MM.1S (cell line): ENCODE measurements at regions not wholly inside any gene's neighbourhood (a gene's known extent, or its start where the extent isn't known, plus 50 kb on each side); places are given as distances from the start of the nearest gene placed in this dataset.

Experiments used
- DNase-seq: peaks from one replicate; pipeline ENCODE4 v3.0.0-alpha.2; 2015
- H2AFZ ChIP-seq: fragments of 300-600 bp; sonication (generic); 2 replicates; pipeline ENCODE4 v1.6.0; 2016; ENCODE audit warnings: antibody characterized with exemption, low read length
- H3F3A ChIP-seq: fragments of 300-600 bp; sonication (generic); 2 replicates; pipeline ENCODE4 v1.6.1; 2016; ENCODE audit warnings: mild to moderate bottlenecking, antibody characterized with exemption, low read length, moderate library complexity, mixed read lengths; ENCODE audit not compliant: insufficient read depth
- H3K27ac ChIP-seq: fragments of 300-600 bp; sonication (generic); 2 replicates; pipeline ENCODE4 v1.5.1; 2016; ENCODE audit warnings: mild to moderate bottlenecking, low read length
- H3K27me3 ChIP-seq: fragments of 300-600 bp; sonication (generic); replicated peaks from 2 replicates; pipeline ENCODE4 v1.6.0; 2016; ENCODE audit warnings: low read length; ENCODE audit not compliant: insufficient read depth
- H3K36me3 ChIP-seq: fragments of 300-600 bp; sonication (generic); replicated peaks from 2 replicates; pipeline ENCODE4 v1.6.1; 2016; ENCODE audit warnings: mild to moderate bottlenecking, low read length, mixed read lengths; ENCODE audit not compliant: insufficient read depth
- H3K4me1 ChIP-seq: fragments of 300-600 bp; sonication (generic); 2 replicates; pipeline ENCODE4 v1.6.1; 2016; ENCODE audit warnings: low read length, mixed read lengths
- H3K4me2 ChIP-seq: fragments of 300-600 bp; sonication (generic); 2 replicates; pipeline ENCODE4 v1.6.0; 2016; ENCODE audit warnings: low read depth, low read length
- H3K4me3 ChIP-seq: fragments of 300-600 bp; sonication (generic); 2 replicates; pipeline ENCODE4 v1.5.1; 2016; ENCODE audit warnings: low read length, mixed read lengths
- H3K79me2 ChIP-seq: fragments of 300-600 bp; sonication (generic); 2 replicates; pipeline ENCODE4 v1.6.1; 2016; ENCODE audit warnings: mixed run types, low read length, mixed read lengths
- H3K9ac ChIP-seq: fragments of 300-600 bp; sonication (generic); 2 replicates; pipeline ENCODE4 v1.6.1; 2016; ENCODE audit warnings: low read length, mixed read lengths
- H3K9me2 ChIP-seq: fragments of 300-600 bp; sonication (generic); replicated peaks from 2 replicates; pipeline ENCODE4 v1.6.1; 2016; ENCODE audit warnings: mild to moderate bottlenecking, low read length, mixed read lengths; ENCODE audit not compliant: insufficient read depth
- H3K9me3 ChIP-seq: fragments of 300-600 bp; sonication (generic); replicated peaks from 2 replicates; pipeline ENCODE4 v1.6.1; 2016; ENCODE audit warnings: mild to moderate bottlenecking, low read length, mixed read lengths; ENCODE audit not compliant: insufficient read depth
- H4K20me1 ChIP-seq: fragments of 300-600 bp; sonication (generic); 2 replicates; pipeline ENCODE4 v1.6.1; 2016; ENCODE audit warnings: mild to moderate bottlenecking, low read length, moderate library complexity, mixed read lengths; ENCODE audit not compliant: insufficient read depth
- CTCF ChIP-seq: fragments of 300-600 bp; sonication (generic); IDR thresholded peaks from 2 replicates; pipeline ENCODE4 v1.5.1; 2016; ENCODE audit warnings: antibody characterized with exemption, low read length, mixed read lengths
- EZH2 ChIP-seq: fragments of 300-600 bp; sonication (generic); optimal IDR thresholded peaks from 2 replicates; pipeline ENCODE3; 2017; ENCODE audit warnings: low read depth, mild to moderate bottlenecking, antibody characterized with exemption, low read length, mixed read lengths
- EZH2phosphoT487 ChIP-seq: fragments of 300-600 bp; sonication (generic); IDR thresholded peaks from 2 replicates; pipeline ENCODE4 v1.6.1; 2018; ENCODE audit warnings: antibody characterized with exemption, low read length

GRCh38 chr12:5248999-5249526, 182.8 kb upstream of the NTF3 start:
- Histone ChIP-seq H3K4me1 (no peaks in the 10 kb centered on the region), H3K79me2 (no peaks in the 10 kb centered on the region), H3K4me2 (no peak overlapping the region), H3K4me3 (no peak overlapping the region), H3K9ac (no peak overlapping the region), H3K27ac (no peak overlapping the region), H3K27me3 (no peaks in the 10 kb centered on the region), H3K9me3 (no peaks in the 10 kb centered on the region), H3K9me2 (no peaks in the 10 kb centered on the region), H3K36me3 (no peaks in the 10 kb centered on the region), H2AFZ (no peak overlapping the region), H3F3A (no peaks in the 10 kb centered on the region), H4K20me1 (no peaks in the 10 kb centered on the region)
- DNase-seq: no peak
- TF ChIP-seq EZH2: no peak
- TF ChIP-seq EZH2phosphoT487: no peak

GRCh38 chr12:5251092-5251491, 180.8 kb upstream of the NTF3 start:
- no peak overlapping the region for H3K9ac ChIP-seq
- no peaks in the 10 kb centered on the region for H3F3A ChIP-seq
- no peaks in the 10 kb centered on the region for H3K27me3 ChIP-seq
- no peaks in the 10 kb centered on the region for H3K4me1 ChIP-seq
- TF ChIP-seq CTCF: no peak
- TF ChIP-seq EZH2phosphoT487: no peak
- no peak for TF ChIP-seq EZH2
- H3K36me3 ChIP-seq: no peaks in the 10 kb centered on the region
- no peak overlapping the region for H2AFZ ChIP-seq
- no peaks in the 10 kb centered on the region for H3K79me2 ChIP-seq
- H4K20me1 ChIP-seq: no peaks in the 10 kb centered on the region
- H3K9me2 ChIP-seq: no peaks in the 10 kb centered on the region
- H3K9me3 ChIP-seq: no peaks in the 10 kb centered on the region
- no peak overlapping the region for H3K4me2 ChIP-seq
- H3K27ac ChIP-seq: no peak overlapping the region
- no peak overlapping the region for H3K4me3 ChIP-seq
- DNase-seq: no peak

GRCh38 chr12:5251786-5252185, 180.1 kb upstream of the NTF3 start:
- H3K27ac ChIP-seq: no peak overlapping the region
- no peaks in the 10 kb centered on the region for H4K20me1 ChIP-seq
- no peaks in the 10 kb centered on the region for H3K9me2 ChIP-seq
- H2AFZ ChIP-seq: no peak overlapping the region
- no peaks in the 10 kb centered on the region for H3K4me1 ChIP-seq
- H3K4me3 ChIP-seq: no peak overlapping the region
- H3F3A ChIP-seq: no peaks in the 10 kb centered on the region
- H3K9me3 ChIP-seq: no peaks in the 10 kb centered on the region
- H3K27me3 ChIP-seq: no peaks in the 10 kb centered on the region
- no peak overlapping the region for H3K4me2 ChIP-seq
- H3K79me2 ChIP-seq: no peaks in the 10 kb centered on the region
- H3K36me3 ChIP-seq: no peaks in the 10 kb centered on the region
- no peak for TF ChIP-seq EZH2phosphoT487
- TF ChIP-seq EZH2: no peak
- no peak for TF ChIP-seq CTCF
- no peak for DNase-seq
- H3K9ac ChIP-seq: no peak overlapping the region

- Histone ChIP-seq H3K27me3 (no peaks in the 10 kb centered on the region), H3K4me1 (no peaks in the 10 kb centered on the region), H2AFZ (no peak overlapping the region), H3K36me3 (no peaks in the 10 kb centered on the region), H3K9me3 (no peaks in the 10 kb centered on the region), H3K4me3 (no peak overlapping the region), H3K9me2 (no peaks in the 10 kb centered on the region), H3K79me2 (no peaks in the 10 kb centered on the region), H3K27ac (no peak overlapping the region), H3K9ac (no peak overlapping the region), H3F3A (no peaks in the 10 kb centered on the region), H4K20me1 (no peaks in the 10 kb centered on the region), H3K4me2 (no peak overlapping the region)
- DNase-seq: no peak
- TF ChIP-seq CTCF: no peak
- TF ChIP-seq EZH2: no peak
- no peak for TF ChIP-seq EZH2phosphoT487
These were observed 177.2 kb upstream of the NTF3 start for GRCh38 chr12:5254703-5255102.
